Esophagus squamous epithelium (tissue), 5 donors: ENCODE measurements at regions not wholly inside any gene's neighbourhood (a gene's known extent, or its start where the extent isn't known, plus 50 kb on each side); places are given as distances from the start of the nearest gene placed in this dataset.

Experiments
- DNase-seq: peaks from one replicate; lab custom pipeline; 2025; lab: John Stamatoyannopoulos, UW
- H3K27ac ChIP-seq, 4 donors: fragments of 200-600 bp; sonication (generic); one replicate each; pipeline ENCODE4 v1.5.1; 2016 to 2019; ENCODE audit warnings: mild to moderate bottlenecking in 1 of 4
- H3K27me3 ChIP-seq, 4 donors: fragments of 200-600 bp; sonication (generic); 1 replicate in 3 of 4; 2 replicates in 1 of 4; pipeline versions ENCODE4 v1.5.1 to v1.6.0; 2017 to 2021; ENCODE audit warnings: antibody characterized with exemption in 1 of 4
- H3K36me3 ChIP-seq, 3 donors: fragments of 200-600 bp; sonication (generic); one replicate each; pipeline ENCODE4 v1.5.1; 2016 to 2019
- H3K4me1 ChIP-seq, 3 donors: fragments of 200-600 bp; sonication (generic); one replicate each; pipeline ENCODE4 v1.5.1; 2017 to 2019
- H3K4me3 ChIP-seq, 4 donors: fragments of 200-600 bp; sonication (generic); 1 replicate in 3 of 4; 2 replicates in 1 of 4; pipeline ENCODE4 v1.5.1; 2016 to 2019; ENCODE audit warnings: mild to moderate bottlenecking in 2 of 4, moderate library complexity in 1 of 4
- H3K9me3 ChIP-seq, 3 donors: fragments of 200-600 bp; sonication (generic); one replicate each; pipeline ENCODE4 v1.5.1; 2016 to 2019
- CTCF ChIP-seq, 6 experiments: fragments of 450-650 bp in 4 of 6; fragments of 200-600 bp in 2 of 6; sonication (generic) in 2 of 6; IDR thresholded peaks; one replicate each; pipeline ENCODE4 v1.5.1; 2016 to 2019; ENCODE audit warnings: antibody characterized with exemption in 6 of 6, mild to moderate bottlenecking in 4 of 6, moderate library complexity in 4 of 6
- POLR2A ChIP-seq, 4 donors: fragments of 450-650 bp; IDR thresholded peaks; one replicate each; pipeline ENCODE4 v1.6.1; 2017; ENCODE audit warnings: antibody characterized with exemption in 4 of 4, mild to moderate bottlenecking in 4 of 4, moderate library complexity in 3 of 4
- WGBS, 2 donors: methylation state at CpG; one replicate each; pipeline ENCODE4 v1.1.5; 2018; 5-methylcytosine and 5-hydroxymethylcytosine counted together
- intact Hi-C: fragments of 100-400 bp; cut with DNase I; formaldehyde crosslinking; loops from one replicate; pipeline ENCODE4 v1.15.0; 2022
- donor health status: DM: yes; HTN: yes; CAD: no.

DNA sequence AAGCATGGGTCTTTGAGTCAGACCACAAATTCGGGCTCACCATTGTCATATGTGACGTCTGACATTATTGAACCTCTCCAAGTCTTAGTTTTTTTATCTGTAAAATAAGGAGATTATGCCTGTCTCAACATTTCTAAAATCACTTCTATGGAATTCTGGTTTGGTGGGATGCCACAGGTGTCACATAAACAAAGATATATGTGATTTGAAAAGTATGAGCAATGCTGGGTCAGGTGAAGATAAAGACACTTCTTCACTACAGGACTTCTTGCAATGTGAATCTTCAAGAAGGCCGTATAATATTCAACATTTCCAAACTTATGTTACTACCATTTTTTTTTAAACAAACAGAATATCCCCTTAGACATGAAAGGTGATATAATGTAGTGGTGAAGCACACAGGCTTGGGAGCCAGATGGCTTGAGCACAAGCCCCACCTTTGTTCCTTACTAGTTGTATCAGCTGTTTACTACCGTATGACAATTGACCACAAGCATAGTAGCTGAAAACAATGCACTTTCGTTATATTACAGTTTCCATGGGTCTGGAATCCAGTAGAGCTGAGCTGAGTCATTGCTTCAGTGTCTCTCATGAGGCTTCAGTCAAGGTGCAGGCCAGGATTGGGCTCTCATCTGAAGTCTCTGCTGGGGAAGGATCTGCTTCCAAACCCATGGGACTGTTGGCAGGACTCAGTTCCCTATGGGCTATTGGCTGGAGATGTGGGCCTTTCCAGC lies 87.7 kb downstream of the UTP18 start:
- H3K27ac ChIP-seq: no peak overlapping the region
- TF ChIP-seq POLR2A (IDR thresholded peaks at IDR 0.05) (no peak), CTCF (IDR thresholded peaks at IDR 0.05) (no peak)
- H3K36me3 ChIP-seq: no peaks in the 10 kb centered on the region
- DNase-seq: no peak
- no peaks in the 10 kb centered on the region for H3K27me3 ChIP-seq
- peaks cover 0 to 6% (median 0%) of the 10 kb centered on the region in 3 donors for H3K4me1 ChIP-seq
- intact Hi-C loops: no loop called here
- no peaks in the 10 kb centered on the region for H3K9me3 ChIP-seq
- H3K4me3 ChIP-seq: no peak overlapping the region
- WGBS, 2 donors: 57 to 59% methylated on average over 5 of the region's 5 CpGs

DNA sequence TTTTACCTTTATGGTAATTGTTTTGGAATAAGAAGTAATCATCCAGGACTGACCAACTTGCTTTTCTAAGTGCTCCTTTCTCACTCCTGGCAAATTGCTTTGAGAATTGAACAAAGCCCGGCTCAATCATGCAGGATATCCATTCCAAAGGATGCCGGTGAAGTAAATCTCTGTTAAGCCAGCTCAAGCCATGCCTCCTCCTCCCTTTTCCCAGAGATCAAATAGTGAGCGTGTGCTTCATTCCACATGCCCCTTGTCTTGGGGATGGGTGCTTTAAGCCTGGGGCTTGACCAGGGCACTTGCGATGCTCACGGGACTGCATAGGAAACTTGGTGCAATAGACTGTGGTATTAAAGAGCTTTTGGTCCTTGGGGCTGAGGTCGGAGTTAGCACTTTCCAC lies 90.7 kb downstream of the UTP18 start:
- intact Hi-C loops: no loop called here
- Histone ChIP-seq H3K27ac (no peak overlapping the region), H3K4me3 (no peak overlapping the region), H3K36me3 (no peaks in the 10 kb centered on the region), H3K9me3 (no peaks in the 10 kb centered on the region), H3K27me3 (peaks cover 0 to 4% (median 0%) of the 10 kb centered on the region in 4 donors), H3K4me1 (peaks cover 0 to 22% (median 0%) of the 10 kb centered on the region in 3 donors)
- 44 to 50% methylated on average over 4 to 5 of the region's 6 CpGs for WGBS, 2 donors
- no peak for TF ChIP-seq POLR2A (IDR thresholded peaks at IDR 0.05)
- DNase-seq: no peak

DNA sequence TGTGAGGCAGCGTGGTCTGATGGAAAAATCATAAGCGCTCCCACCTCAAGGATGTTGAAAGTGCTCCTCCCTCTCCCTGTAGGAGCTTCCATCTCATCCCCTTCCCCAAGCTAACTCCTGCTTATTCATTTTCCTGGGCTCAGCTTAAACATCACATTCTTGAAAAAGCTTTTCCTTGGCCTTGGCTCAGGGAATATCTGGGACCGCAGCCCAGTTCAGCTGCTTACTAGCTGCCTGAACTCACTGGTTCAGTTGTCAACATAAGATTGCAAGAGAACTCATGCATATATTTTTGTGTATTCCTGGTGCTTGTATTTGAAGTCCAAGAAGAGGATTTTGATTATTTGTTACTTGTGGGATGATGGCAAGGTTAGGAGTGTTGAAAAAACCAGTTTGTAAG lies 91.5 kb downstream of the UTP18 start:
- DNase-seq: no peak
- peaks cover 0 to 23% (median 0%) of the 10 kb centered on the region in 3 donors for H3K4me1 ChIP-seq
- WGBS, 2 donors: 50 to 63% methylated on average over 3 of the region's 3 CpGs
- peaks cover 0 to 4% (median 0%) of the 10 kb centered on the region in 4 donors for H3K27me3 ChIP-seq
- no peak overlapping the region for H3K4me3 ChIP-seq
- no peaks in the 10 kb centered on the region for H3K9me3 ChIP-seq
- H3K27ac ChIP-seq: peak overlapping the region in 1 of 4 donors; percentile 17
- intact Hi-C loops: no loop called here
- TF ChIP-seq CTCF (IDR thresholded peaks at IDR 0.05): no peak
- no peaks in the 10 kb centered on the region for H3K36me3 ChIP-seq

- 0 to 20% methylated on average over 1 of the region's 1 CpG for whole genome bisulfite sequencing, 2 donors
- no peak for DNase-seq
- H3K36me3 ChIP-seq: no peaks in the 10 kb centered on the region
- no peaks in the 10 kb centered on the region for H3K9me3 ChIP-seq
- no peak for TF ChIP-seq CTCF (IDR thresholded peaks at IDR 0.05)
- no peak for TF ChIP-seq POLR2A (IDR thresholded peaks at IDR 0.05)
- H3K4me1 ChIP-seq: peaks cover 0 to 23% (median 0%) of the 10 kb centered on the region in 3 donors
- intact Hi-C loops: no loop called here
- no peak overlapping the region for H3K27ac ChIP-seq
- H3K27me3 ChIP-seq: peaks cover 0 to 4% (median 0%) of the 10 kb centered on the region in 4 donors
- no peak overlapping the region for H3K4me3 ChIP-seq
These were observed 92.5 kb downstream of the UTP18 start for GRCh38 chr17:51352798-51353197.

DNA sequence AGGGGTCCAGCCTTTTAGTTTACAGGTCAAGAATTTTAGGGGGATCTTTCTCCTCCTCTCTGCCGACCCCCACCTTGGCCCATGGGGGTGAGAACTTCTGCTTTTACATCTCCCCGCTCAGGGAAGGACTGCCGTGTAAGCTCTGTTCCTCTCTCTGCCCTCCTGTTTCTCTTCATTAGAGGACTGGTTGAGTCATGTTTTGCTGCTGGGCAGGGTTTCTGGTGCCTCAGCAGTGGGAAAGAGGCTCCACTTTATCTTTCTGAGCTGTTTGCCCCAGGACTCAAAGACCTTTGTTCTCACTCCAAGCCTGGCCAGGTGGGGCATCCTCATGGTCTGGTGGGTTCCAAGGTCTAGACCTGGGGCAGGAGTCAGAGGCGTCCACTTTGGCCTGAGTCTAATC lies 93.0 kb downstream of the UTP18 start:
- WGBS, 2 donors: 31 to 43% methylated on average over 3 to 4 of the region's 4 CpGs
- TF ChIP-seq CTCF (IDR thresholded peaks at IDR 0.05) (no peak), POLR2A (IDR thresholded peaks at IDR 0.05) (no peak)
- Histone ChIP-seq H3K27ac (no peak overlapping the region), H3K9me3 (no peaks in the 10 kb centered on the region), H3K4me3 (no peak overlapping the region), H3K36me3 (no peaks in the 10 kb centered on the region), H3K27me3 (peaks cover 0 to 4% (median 0%) of the 10 kb centered on the region in 4 donors), H3K4me1 (peaks cover 0 to 23% (median 0%) of the 10 kb centered on the region in 3 donors)
- intact Hi-C loops: no loop called here
- no peak for DNase-seq
